Naive B cell (primary cell): ENCODE measurements at regions not wholly inside any gene's neighbourhood (a gene's known extent, or its start where the extent isn't known, plus 50 kb on each side); places are given as distances from the start of the nearest gene placed in this dataset.

Experiments used
- ATAC-seq, 2 donors: fragments of 150-1000 bp; cut with Tn5 transposase; 2 replicates each; pipeline ENCODE4 v1.10.0; 2021; ENCODE audit warnings: low read depth in 2 of 2, mild to moderate bottlenecking in 2 of 2, moderate library complexity in 2 of 2
- DNase-seq: peaks from one replicate; pipeline ENCODE4 v3.0.0; 2022
- H3K27ac Mint-ChIP-seq, 6 donors: one replicate each; pipeline ENCODE4 v1.8.0; 2020 to 2022; ENCODE audit warnings: mild to moderate bottlenecking in 6 of 6, mixed read lengths in 6 of 6, moderate library complexity in 5 of 6, inconsistent platforms in 2 of 6
- H3K27me3 Mint-ChIP-seq, 3 donors: one replicate each; pipeline ENCODE4 v1.8.0; 2021 to 2022; ENCODE audit warnings: mixed read lengths in 3 of 3, mild to moderate bottlenecking in 1 of 3
- H3K36me3 Mint-ChIP-seq, 2 donors: one replicate each; pipeline ENCODE4 v1.8.0; 2020 to 2022; ENCODE audit warnings: mixed read lengths in 2 of 2, inconsistent platforms in 1 of 2, mild to moderate bottlenecking in 1 of 2
- H3K4me1 Mint-ChIP-seq, 3 donors: one replicate each; pipeline ENCODE4 v1.8.0; 2020 to 2022; ENCODE audit warnings: mixed read lengths in 3 of 3, inconsistent platforms in 1 of 3, mild to moderate bottlenecking in 1 of 3, moderate library complexity in 1 of 3
- H3K4me3 Mint-ChIP-seq, 8 donors: one replicate each; pipeline ENCODE4 v1.8.0; 2020 to 2022; ENCODE audit warnings: mild to moderate bottlenecking in 8 of 8, mixed read lengths in 8 of 8, moderate library complexity in 8 of 8, inconsistent platforms in 2 of 8
- H3K9me3 Mint-ChIP-seq, 7 donors: one replicate each; pipeline ENCODE4 v1.8.0; 2020 to 2022; ENCODE audit warnings: mixed read lengths in 7 of 7, mild to moderate bottlenecking in 5 of 7, inconsistent platforms in 2 of 7, moderate library complexity in 1 of 7

GRCh38 chr7:131182446-131183058, 145.1 kb upstream of the MKLN1 start:
- Mint-ChIP-seq H3K9me3 (no peaks in the 10 kb centered on the region), H3K36me3 (no peaks in the 10 kb centered on the region), H3K4me1 (peaks cover 7 to 10% (median 9%) of the 10 kb centered on the region in 3 donors), H3K27me3 (no peaks in the 10 kb centered on the region), H3K27ac (no peak overlapping the region), H3K4me3 (no peak overlapping the region)
- no peak for DNase-seq
- ATAC-seq, result no peak

- no peaks in the 10 kb centered on the region for H3K27me3 Mint-ChIP-seq
- H3K36me3 Mint-ChIP-seq, result no peaks in the 10 kb centered on the region
- H3K27ac Mint-ChIP-seq, result peak overlapping the region in 1 of 6 donors; percentile 79
- peaks cover 7 to 10% (median 9%) of the 10 kb centered on the region in 3 donors for H3K4me1 Mint-ChIP-seq
- H3K9me3 Mint-ChIP-seq, result no peaks in the 10 kb centered on the region
- DNase-seq (no peak), ATAC-seq (peak in 1 of 2 donors; percentile 52)
- no peak overlapping the region for H3K4me3 Mint-ChIP-seq
Observed at GRCh38 chr7:131183072-131183471, 144.6 kb upstream of the MKLN1 start.

GRCh38 chr7:131183611-131184119, 144.0 kb upstream of the MKLN1 start:
- Mint-ChIP-seq H3K9me3 (no peaks in the 10 kb centered on the region), H3K36me3 (no peaks in the 10 kb centered on the region), H3K4me3 (no peak overlapping the region), H3K4me1 (peaks cover 7 to 10% (median 9%) of the 10 kb centered on the region in 3 donors), H3K27ac (peak overlapping the region in 1 of 6 donors; percentile 32), H3K27me3 (no peaks in the 10 kb centered on the region)
- ATAC-seq (no peak), DNase-seq (no peak)

- DNase-seq, result no peak
- no peaks in the 10 kb centered on the region for H3K36me3 Mint-ChIP-seq
- ATAC-seq, result no peak
- peaks cover 7 to 10% (median 9%) of the 10 kb centered on the region in 3 donors for H3K4me1 Mint-ChIP-seq
- H3K27me3 Mint-ChIP-seq, result peaks cover 0 to 3% (median 0%) of the 10 kb centered on the region in 3 donors
- peak overlapping the region in 2 of 6 donors; percentile 10 to 69 for H3K27ac Mint-ChIP-seq
- no peaks in the 10 kb centered on the region for H3K9me3 Mint-ChIP-seq
- H3K4me3 Mint-ChIP-seq, result no peak overlapping the region
Observed at GRCh38 chr7:131186816-131187215, 140.9 kb upstream of the MKLN1 start.

- Mint-ChIP-seq H3K27ac (peak overlapping the region in 2 of 6 donors; percentile 3 to 84), H3K4me1 (peaks cover 4 to 5% (median 5%) of the 10 kb centered on the region in 3 donors), H3K9me3 (no peaks in the 10 kb centered on the region), H3K36me3 (no peaks in the 10 kb centered on the region), H3K4me3 (no peak overlapping the region), H3K27me3 (peaks cover 0 to 3% (median 0%) of the 10 kb centered on the region in 3 donors)
- ATAC-seq (no peak), DNase-seq (no peak)
Observed at GRCh38 chr7:131188367-131189339, 139.0 kb upstream of the MKLN1 start.

- Mint-ChIP-seq H3K27me3 (peaks cover 0 to 3% (median 0%) of the 10 kb centered on the region in 3 donors), H3K36me3 (no peaks in the 10 kb centered on the region), H3K27ac (peak overlapping the region in 1 of 6 donors; percentile 60), H3K4me1 (no peaks in the 10 kb centered on the region), H3K4me3 (no peak overlapping the region), H3K9me3 (no peaks in the 10 kb centered on the region)
- no peak for ATAC-seq
- DNase-seq, result no peak
Observed at GRCh38 chr7:131189488-131189887, 138.2 kb upstream of the MKLN1 start.

- no peak overlapping the region for H3K27ac Mint-ChIP-seq
- H3K36me3 Mint-ChIP-seq, result no peaks in the 10 kb centered on the region
- no peaks in the 10 kb centered on the region for H3K4me1 Mint-ChIP-seq
- peaks cover 0 to 3% (median 0%) of the 10 kb centered on the region in 3 donors for H3K27me3 Mint-ChIP-seq
- no peaks in the 10 kb centered on the region for H3K9me3 Mint-ChIP-seq
- ATAC-seq (no peak), DNase-seq (no peak)
- H3K4me3 Mint-ChIP-seq, result no peak overlapping the region
Observed at GRCh38 chr7:131190146-131190545, 137.5 kb upstream of the MKLN1 start.

GRCh38 chr7:131190581-131190980, 137.1 kb upstream of the MKLN1 start:
- H3K27ac Mint-ChIP-seq, result no peak overlapping the region
- DNase-seq (no peak), ATAC-seq (no peak)
- no peaks in the 10 kb centered on the region for H3K36me3 Mint-ChIP-seq
- no peaks in the 10 kb centered on the region for H3K9me3 Mint-ChIP-seq
- H3K4me3 Mint-ChIP-seq, result no peak overlapping the region
- H3K4me1 Mint-ChIP-seq, result no peaks in the 10 kb centered on the region
- H3K27me3 Mint-ChIP-seq, result peaks cover 0 to 3% (median 0%) of the 10 kb centered on the region in 3 donors

GRCh38 chr7:131194070-131194865, 133.4 kb upstream of the MKLN1 start:
- H3K4me3 Mint-ChIP-seq, result no peak overlapping the region
- H3K27me3 Mint-ChIP-seq, result peaks cover 0 to 3% (median 0%) of the 10 kb centered on the region in 3 donors
- H3K9me3 Mint-ChIP-seq, result no peaks in the 10 kb centered on the region
- H3K27ac Mint-ChIP-seq, result peak overlapping the region in 1 of 6 donors; percentile 17
- no peak for ATAC-seq
- H3K36me3 Mint-ChIP-seq, result no peaks in the 10 kb centered on the region
- H3K4me1 Mint-ChIP-seq, result no peaks in the 10 kb centered on the region
- no peak for DNase-seq

GRCh38 chr7:131196803-131197202, 130.9 kb upstream of the MKLN1 start:
- DNase-seq (no peak), ATAC-seq (no peak)
- H3K27ac Mint-ChIP-seq, result peak overlapping the region in 1 of 6 donors; percentile 40
- no peaks in the 10 kb centered on the region for H3K4me1 Mint-ChIP-seq
- no peak overlapping the region for H3K4me3 Mint-ChIP-seq
- no peaks in the 10 kb centered on the region for H3K36me3 Mint-ChIP-seq
- no peaks in the 10 kb centered on the region for H3K9me3 Mint-ChIP-seq
- no peaks in the 10 kb centered on the region for H3K27me3 Mint-ChIP-seq

GRCh38 chr7:131197920-131198615, 129.6 kb upstream of the MKLN1 start:
- Mint-ChIP-seq H3K27ac (peak overlapping the region in 1 of 6 donors; percentile 41), H3K36me3 (no peaks in the 10 kb centered on the region), H3K9me3 (no peaks in the 10 kb centered on the region), H3K27me3 (no peaks in the 10 kb centered on the region), H3K4me1 (no peaks in the 10 kb centered on the region), H3K4me3 (no peak overlapping the region)
- ATAC-seq (no peak), DNase-seq (no peak)

GRCh38 chr7:131202451-131202850, 125.2 kb upstream of the MKLN1 start:
- H3K27ac Mint-ChIP-seq, result no peak overlapping the region
- DNase-seq (no peak), ATAC-seq (no peak)
- no peak overlapping the region for H3K4me3 Mint-ChIP-seq
- no peaks in the 10 kb centered on the region for H3K9me3 Mint-ChIP-seq
- no peaks in the 10 kb centered on the region for H3K4me1 Mint-ChIP-seq
- no peaks in the 10 kb centered on the region for H3K36me3 Mint-ChIP-seq
- no peaks in the 10 kb centered on the region for H3K27me3 Mint-ChIP-seq
